GM19455 (cell line): ENCODE measurements at regions not wholly inside any gene's neighbourhood (a gene's known extent, or its start where the extent isn't known, plus 50 kb on each side); places are given as distances from the start of the nearest gene placed in this dataset.

Source experiments
- ATAC-seq: cut with Tn5 transposase; IDR thresholded peaks from one replicate; pipeline ENCODE4 v1.9.1; 2021; ENCODE audit not compliant: unreplicated experiment

DNA sequence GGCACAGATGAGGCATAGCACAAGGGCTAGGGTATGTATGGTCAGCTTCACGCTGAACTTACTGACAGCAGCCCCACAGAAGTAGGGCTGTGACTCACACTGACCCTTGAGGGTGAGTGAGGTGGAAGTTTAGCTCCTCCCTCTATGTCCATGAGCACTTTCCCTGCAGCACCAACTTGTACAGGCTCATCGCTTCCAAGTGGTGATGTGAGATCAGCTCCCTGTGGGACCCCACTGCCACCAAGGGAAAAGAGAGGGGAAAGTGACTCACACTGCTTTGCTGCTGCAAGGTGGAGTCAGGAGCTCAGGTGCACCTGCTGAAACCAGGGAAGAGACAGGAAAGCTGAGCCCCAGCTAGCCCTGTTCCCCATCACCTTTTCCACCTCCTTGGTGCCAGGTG is 91.5 kb downstream of the TEX51 start:
- ATAC-seq: no peak

DNA sequence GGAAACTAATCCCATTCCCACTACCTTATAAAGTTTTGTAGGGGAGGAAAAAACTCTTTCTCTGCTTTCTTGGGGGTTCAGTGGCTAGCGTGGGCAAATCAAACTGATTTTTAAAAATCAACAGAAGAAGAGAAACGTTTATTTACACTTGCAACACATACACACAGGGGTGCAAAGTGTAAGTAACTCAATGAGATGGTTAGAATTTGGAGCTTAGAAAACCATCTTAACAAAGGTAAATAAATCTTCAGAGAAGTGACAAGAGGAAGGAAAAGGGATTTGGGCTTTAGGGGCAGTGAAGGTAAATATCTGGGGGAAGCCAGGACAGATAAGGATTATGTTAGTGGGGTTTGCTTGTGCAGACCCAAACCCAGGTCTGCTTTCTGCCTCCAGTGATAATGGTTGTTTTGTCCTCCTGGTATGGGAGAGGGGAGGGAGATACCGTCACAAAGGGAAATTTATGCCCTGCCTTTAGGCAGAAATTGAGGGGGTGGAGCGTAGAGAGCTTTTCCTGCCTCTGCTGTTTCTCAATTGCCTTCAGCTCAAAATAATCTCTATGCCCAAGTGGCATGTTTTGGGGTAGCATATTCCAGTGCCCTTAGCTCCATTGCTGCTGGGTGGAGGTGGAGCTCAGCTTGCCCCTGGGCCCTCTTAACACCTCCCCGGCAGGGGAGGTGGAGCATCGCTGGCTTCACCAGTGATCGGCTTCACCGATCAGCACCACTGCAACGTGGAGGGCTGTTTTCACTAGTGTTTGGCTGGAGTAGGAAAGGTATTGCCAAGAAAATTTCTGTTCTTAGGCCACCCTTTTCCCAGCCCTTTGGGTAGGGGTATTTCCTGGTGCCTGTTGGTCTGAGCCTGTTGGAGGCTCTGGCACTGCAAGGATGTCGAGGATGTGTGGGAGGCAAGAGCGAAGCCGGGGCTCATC is 92.2 kb downstream of the TEX51 start:
- ATAC-seq: no peak

DNA sequence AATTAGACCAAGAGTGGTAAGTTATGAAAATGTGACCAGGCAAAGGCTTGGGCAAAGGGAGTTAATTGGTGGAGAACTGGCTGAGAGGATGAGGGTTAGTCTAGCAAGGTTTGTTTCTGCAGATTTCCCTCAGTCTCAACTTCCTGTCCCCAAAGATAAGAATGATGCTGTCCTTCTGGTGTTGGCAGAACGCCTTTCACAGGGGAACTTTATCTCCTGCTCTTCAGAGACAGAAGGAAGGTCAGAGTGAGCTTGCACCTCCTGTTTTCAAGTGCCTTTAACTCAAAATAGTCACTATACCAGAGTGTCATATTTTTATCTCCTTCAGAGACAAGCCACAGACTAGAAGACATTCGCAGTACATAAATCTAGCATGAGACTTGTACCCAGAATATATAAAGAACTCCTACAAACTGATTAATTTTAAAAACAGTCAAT is 95.7 kb downstream of the TEX51 start:
- ATAC-seq: no peak

DNA sequence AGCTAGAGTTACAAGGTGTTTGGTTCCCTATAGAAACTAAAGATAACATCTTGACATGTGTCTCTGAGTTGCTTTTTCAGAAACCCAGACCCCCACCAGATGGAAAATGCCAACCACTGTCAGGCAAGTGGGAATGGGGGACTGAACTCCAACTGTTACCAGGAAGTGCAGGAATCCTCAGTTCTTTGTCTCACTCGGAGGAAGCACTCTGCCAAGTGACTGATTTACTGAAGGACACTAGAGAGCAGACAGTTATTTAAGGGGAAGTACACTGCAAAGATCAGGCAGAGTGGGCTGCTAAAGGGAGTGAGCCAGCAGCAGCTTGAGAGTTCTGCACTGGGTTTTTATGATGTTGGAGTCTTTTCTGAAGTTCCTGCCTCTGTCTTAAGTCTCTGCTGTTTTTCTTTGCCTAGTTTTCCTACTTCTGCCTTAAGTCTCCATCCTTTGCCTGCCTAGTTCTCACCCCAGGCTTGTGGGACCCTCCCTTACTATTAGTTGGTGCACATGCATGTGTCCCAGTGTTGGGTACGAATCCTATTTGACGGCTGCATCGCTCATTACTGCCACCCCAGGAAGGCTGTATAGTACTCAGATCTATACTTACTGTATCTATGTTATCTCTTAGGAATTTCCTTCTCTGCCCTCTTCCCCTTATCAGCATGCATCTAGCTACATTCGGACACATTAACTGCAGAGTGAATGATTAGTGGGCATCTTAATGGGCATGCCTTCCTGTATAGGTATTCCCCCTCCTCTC is 97.1 kb downstream of the TEX51 start:
- no peak for ATAC-seq

DNA sequence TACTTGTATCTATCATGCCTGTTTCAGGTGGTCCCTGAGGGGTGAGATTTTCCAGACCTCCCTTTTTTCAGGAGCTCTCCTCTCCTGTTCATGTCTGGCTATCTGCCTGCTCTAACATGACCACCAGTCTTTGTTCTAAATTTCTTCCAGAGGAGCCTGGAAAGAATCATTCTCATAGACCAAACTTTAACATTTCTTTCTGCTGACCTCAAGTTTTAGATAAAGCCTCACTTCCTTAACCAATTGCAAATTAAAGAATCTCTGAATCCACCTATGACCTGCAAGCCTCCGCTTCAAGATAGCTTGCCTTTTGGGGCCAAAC is 97.6 kb downstream of the TEX51 start:
- no peak for ATAC-seq
